ENCODE measurements at regions not wholly inside any gene's neighbourhood (a gene's known extent, or its start where the extent isn't known, plus 50 kb on each side); places are given as distances from the start of the nearest gene placed in this dataset.

GRCh38 chr2:157122776-157123175, 134.7 kb upstream of the GALNT5 start:
- DNase-seq: no peak
- Mint-ChIP-seq H3K27me3 (ENCODE audit: insufficient read depth, unreplicated experiment) (peaks cover 3% of the 10 kb centered on the region), H3K27ac (ENCODE audit: unreplicated experiment) (no peak overlapping the region), H3K4me1 (ENCODE audit: low read depth, unreplicated experiment) (peaks cover 7% of the 10 kb centered on the region), H3K4me3 (ENCODE audit: unreplicated experiment) (no peak overlapping the region), H3K36me3 (ENCODE audit: insufficient read depth, unreplicated experiment) (no peaks in the 10 kb centered on the region), H3K9me3 (ENCODE audit: unreplicated experiment) (no peaks in the 10 kb centered on the region)
- Histone ChIP-seq H3K27me3 (replicated peaks; ENCODE audit: control insufficient read depth, insufficient read depth, low read length) (no peaks in the 10 kb centered on the region), H3K36me3 (ENCODE audit: control insufficient read depth, insufficient read depth, low read length) (no peaks in the 10 kb centered on the region), H3K4me3 (ENCODE audit: low read depth, low read length) (no peak overlapping the region), H3K4me1 (no peaks in the 10 kb centered on the region), H3K9me3 (no peaks in the 10 kb centered on the region)
- no peak for TF ChIP-seq CTCF (IDR thresholded peaks at IDR 0.05; ENCODE audit: insufficient read depth in 1 of 2, low read depth in 1 of 2, low read length in 1 of 2, severe bottlenecking in 1 of 2, unreplicated experiment in 1 of 2)
- intact Hi-C loops (cut with micrococcal nuclease; ENCODE audit: unreplicated experiment): no loop called here
- POLR2A ChIA-PET: no interaction called here
- CTCF ChIA-PET: no interaction called here
- no TSS peak for BruUV-seq (replicated peaks)

GRCh38 chr2:157124731-157125130, 132.8 kb upstream of the GALNT5 start:
- Histone ChIP-seq H3K4me1 (no peaks in the 10 kb centered on the region), H3K4me3 (ENCODE audit: low read depth, low read length) (no peak overlapping the region), H3K9me3 (no peaks in the 10 kb centered on the region), H3K27me3 (replicated peaks; ENCODE audit: control insufficient read depth, insufficient read depth, low read length) (no peaks in the 10 kb centered on the region), H3K36me3 (ENCODE audit: control insufficient read depth, insufficient read depth, low read length) (no peaks in the 10 kb centered on the region)
- DNase-seq: no peak
- Mint-ChIP-seq H3K27me3 (ENCODE audit: insufficient read depth, unreplicated experiment) (peaks cover 6% of the 10 kb centered on the region), H3K27ac (ENCODE audit: unreplicated experiment) (no peak overlapping the region), H3K9me3 (ENCODE audit: unreplicated experiment) (no peaks in the 10 kb centered on the region), H3K36me3 (ENCODE audit: insufficient read depth, unreplicated experiment) (no peaks in the 10 kb centered on the region), H3K4me1 (ENCODE audit: low read depth, unreplicated experiment) (peaks cover 7% of the 10 kb centered on the region), H3K4me3 (ENCODE audit: unreplicated experiment) (no peak overlapping the region)
- TF ChIP-seq CTCF (IDR thresholded peaks at IDR 0.05; ENCODE audit: insufficient read depth in 1 of 2, low read depth in 1 of 2, low read length in 1 of 2, severe bottlenecking in 1 of 2, unreplicated experiment in 1 of 2): no peak
- ChIA-PET POLR2A (no interaction called here), CTCF (no interaction called here)
- no TSS peak for BruUV-seq (replicated peaks)
- intact Hi-C loops (cut with micrococcal nuclease; ENCODE audit: unreplicated experiment): no loop called here

- intact Hi-C loops (cut with micrococcal nuclease; ENCODE audit: unreplicated experiment): no loop called here
- no peak for DNase-seq
- peaks cover 6% of the 10 kb centered on the region for H3K27me3 Mint-ChIP-seq (ENCODE audit: insufficient read depth, unreplicated experiment)
- H3K36me3 Mint-ChIP-seq (ENCODE audit: insufficient read depth, unreplicated experiment): no peaks in the 10 kb centered on the region
- Histone ChIP-seq H3K9me3 (no peaks in the 10 kb centered on the region), H3K36me3 (ENCODE audit: control insufficient read depth, insufficient read depth, low read length) (no peaks in the 10 kb centered on the region), H3K27me3 (replicated peaks; ENCODE audit: control insufficient read depth, insufficient read depth, low read length) (no peaks in the 10 kb centered on the region), H3K4me3 (ENCODE audit: low read depth, low read length) (no peak overlapping the region), H3K4me1 (no peaks in the 10 kb centered on the region)
- H3K27ac Mint-ChIP-seq (ENCODE audit: unreplicated experiment): no peak overlapping the region
- no peak overlapping the region for H3K4me3 Mint-ChIP-seq (ENCODE audit: unreplicated experiment)
- ChIA-PET POLR2A (no interaction called here), CTCF (no interaction called here)
- TF ChIP-seq CTCF (IDR thresholded peaks at IDR 0.05; ENCODE audit: insufficient read depth in 1 of 2, low read depth in 1 of 2, low read length in 1 of 2, severe bottlenecking in 1 of 2, unreplicated experiment in 1 of 2): no peak
- no peaks in the 10 kb centered on the region for H3K9me3 Mint-ChIP-seq (ENCODE audit: unreplicated experiment)
- H3K4me1 Mint-ChIP-seq (ENCODE audit: low read depth, unreplicated experiment): peaks cover 7% of the 10 kb centered on the region
- no TSS peak for BruUV-seq (replicated peaks)
Observed at GRCh38 chr2:157125685-157126084, 131.8 kb upstream of the GALNT5 start.

Measured in Caco-2 (cell line).